Neural cell (in vitro differentiated cells): ENCODE measurements at regions not wholly inside any gene's neighbourhood (a gene's known extent, or its start where the extent isn't known, plus 50 kb on each side); places are given as distances from the start of the nearest gene placed in this dataset.

ENCODE experiments used
- H2AFZ ChIP-seq: fragments of 200-600, 300-800 bp; sonication (generic), shearing (Covaris generic); 2 replicates; pipeline ENCODE4 v1.6.0; 2014; ENCODE audit warnings: low read depth, mild to moderate bottlenecking, antibody characterized with exemption, low read length, moderate library complexity
- H3F3A ChIP-seq: fragments of 200-600 bp; shearing (Covaris generic); 2 replicates; pipeline ENCODE4 v1.6.1; 2016; ENCODE audit warnings: mild to moderate bottlenecking, moderate library complexity, mixed read lengths, antibody characterized with exemption, low read length; ENCODE audit not compliant: insufficient read depth, poor library complexity, severe bottlenecking
- H3K27ac ChIP-seq: fragments of 200-600, 300-800 bp; sonication (generic), shearing (Covaris generic); 2 replicates; pipeline ENCODE4 v1.5.1; 2014; ENCODE audit warnings: mild to moderate bottlenecking, low read length, moderate library complexity
- H3K27me3 ChIP-seq: fragments of 300-800, 200-600 bp; sonication (generic), shearing (Covaris generic); 2 replicates; pipeline ENCODE4 v1.6.0; 2014; ENCODE audit warnings: mild to moderate bottlenecking, low read depth, low read length, moderate library complexity; ENCODE audit not compliant: insufficient read depth
- H3K36me3 ChIP-seq: fragments of 300-800, 200-600 bp; sonication (generic), shearing (Covaris generic); 2 replicates; pipeline ENCODE4 v1.5.1; 2014; ENCODE audit warnings: mild to moderate bottlenecking, antibody characterized with exemption, low read length, moderate library complexity; ENCODE audit not compliant: insufficient read depth
- H3K4me2 ChIP-seq: fragments of 300-800, 200-600 bp; sonication (generic), shearing (Covaris generic); 2 replicates; pipeline ENCODE4 v1.6.0; 2014; ENCODE audit warnings: mild to moderate bottlenecking, low read length
- H3K4me3 ChIP-seq: fragments of 300-800, 200-600 bp; sonication (generic), shearing (Covaris generic); 2 replicates; pipeline ENCODE4 v1.5.1; 2014; ENCODE audit warnings: mild to moderate bottlenecking, low read length, moderate library complexity
- H3K79me2 ChIP-seq: fragments of 200-600 bp; shearing (Covaris generic); replicated peaks from 2 replicates; pipeline ENCODE4 v1.6.0; 2014; ENCODE audit warnings: mild to moderate bottlenecking, low read length, moderate library complexity; ENCODE audit not compliant: insufficient read depth
- H3K9ac ChIP-seq: fragments of 300-800, 200-600 bp; sonication (generic), shearing (Covaris generic); 2 replicates; pipeline ENCODE4 v1.6.1; 2016; ENCODE audit warnings: mild to moderate bottlenecking, low read length, mixed read lengths
- H3K9me2 ChIP-seq: fragments of 200-600 bp; shearing (Covaris generic); 2 replicates; pipeline ENCODE4 v1.6.1; 2016; ENCODE audit warnings: mild to moderate bottlenecking, low read length, mixed read lengths; ENCODE audit not compliant: insufficient read depth
- H3K9me3 ChIP-seq: fragments of 200-600, 300-800 bp; sonication (generic), shearing (Covaris generic); 2 replicates; pipeline ENCODE4 v1.6.1; 2016; ENCODE audit warnings: mild to moderate bottlenecking, mixed run types, low read length, moderate library complexity, mixed read lengths
- H4K20me1 ChIP-seq: fragments of 200-600 bp; shearing (Covaris generic); 2 replicates; pipeline ENCODE4 v1.6.1; 2016; ENCODE audit warnings: mild to moderate bottlenecking, mixed run types; ENCODE audit not compliant: insufficient read depth
- CTCF ChIP-seq: fragments of 450-650 bp; IDR thresholded peaks from 2 replicates; pipeline ENCODE4 v1.5.1; 2014; ENCODE audit warnings: antibody characterized with exemption, mild to moderate bottlenecking, moderate library complexity; ENCODE audit not compliant: poor library complexity, severe bottlenecking
- EP300 ChIP-seq: fragments of 450-650 bp; conservative IDR thresholded peaks from 2 replicates; pipeline ENCODE4 v1.6.1; 2014; ENCODE audit warnings: antibody characterized with exemption, mild to moderate bottlenecking, moderate library complexity; ENCODE audit not compliant: poor library complexity, severe bottlenecking
- EZH2 ChIP-seq: fragments of 200-600, 300-800 bp; shearing (Covaris generic), sonication (generic); IDR thresholded peaks from 2 replicates; pipeline ENCODE4 v1.6.1; 2014; ENCODE audit warnings: antibody characterized with exemption, low read length, borderline replicate concordance, mild to moderate bottlenecking; ENCODE audit not compliant: insufficient read depth, poor library complexity, severe bottlenecking
- MXI1 ChIP-seq: fragments of 450-650 bp; conservative IDR thresholded peaks from 2 replicates; pipeline ENCODE4 v1.6.1; 2014; ENCODE audit warnings: antibody characterized with exemption, mild to moderate bottlenecking; ENCODE audit not compliant: poor library complexity, severe bottlenecking
- POLR2AphosphoS5 ChIP-seq: IDR thresholded peaks from 2 replicates; pipeline ENCODE4 v1.6.1; 2012
- RAD21 ChIP-seq: fragments of 450-650 bp; conservative IDR thresholded peaks from 2 replicates; pipeline ENCODE4 v1.6.1; 2014; ENCODE audit warnings: antibody characterized with exemption, mild to moderate bottlenecking, moderate library complexity
- REST ChIP-seq: IDR thresholded peaks from 2 replicates; pipeline ENCODE4 v1.6.1; 2012; ENCODE audit warnings: borderline replicate concordance
- SMC3 ChIP-seq: fragments of 450-650 bp; conservative IDR thresholded peaks from 2 replicates; pipeline ENCODE4 v1.6.1; 2014; ENCODE audit warnings: antibody characterized with exemption, mild to moderate bottlenecking, moderate library complexity; ENCODE audit not compliant: poor library complexity
- TAF1 ChIP-seq: IDR thresholded peaks from 2 replicates; pipeline ENCODE4 v1.6.1; 2012; ENCODE audit warnings: low read depth

GRCh38 chr1:55774446-55774845, 559.3 kb upstream of the USP24 start:
- no peak overlapping the region for H3K9ac ChIP-seq
- no peaks in the 10 kb centered on the region for H3K36me3 ChIP-seq
- no peaks in the 10 kb centered on the region for H3K79me2 ChIP-seq
- H3K27ac ChIP-seq, result no peak overlapping the region
- no peaks in the 10 kb centered on the region for H4K20me1 ChIP-seq
- H2AFZ ChIP-seq, result no peak overlapping the region
- peaks cover 6% of the 10 kb centered on the region for H3K9me3 ChIP-seq
- no peak overlapping the region for H3K4me3 ChIP-seq
- H3K27me3 ChIP-seq, result no peaks in the 10 kb centered on the region
- no peak overlapping the region for H3K4me2 ChIP-seq
- no peaks in the 10 kb centered on the region for H3F3A ChIP-seq
- H3K9me2 ChIP-seq, result no peaks in the 10 kb centered on the region
- TF ChIP-seq EZH2 (no peak), REST (no peak), TAF1 (no peak), SMC3 (no peak), RAD21 (no peak), POLR2AphosphoS5 (no peak), MXI1 (no peak), EP300 (no peak), CTCF (no peak)

- H3K9me2 ChIP-seq, result no peaks in the 10 kb centered on the region
- H2AFZ ChIP-seq, result no peak overlapping the region
- H3K79me2 ChIP-seq, result no peaks in the 10 kb centered on the region
- H3K36me3 ChIP-seq, result no peaks in the 10 kb centered on the region
- H3K9me3 ChIP-seq, result peaks cover 6% of the 10 kb centered on the region
- TF ChIP-seq CTCF, result no peak
- no peak for TF ChIP-seq POLR2AphosphoS5
- no peak for TF ChIP-seq REST
- no peak for TF ChIP-seq TAF1
- no peak for TF ChIP-seq SMC3
- no peak for TF ChIP-seq RAD21
- no peak for TF ChIP-seq EP300
- no peak for TF ChIP-seq EZH2
- TF ChIP-seq MXI1, result no peak
- no peak overlapping the region for H3K9ac ChIP-seq
- no peaks in the 10 kb centered on the region for H3K27me3 ChIP-seq
- no peak overlapping the region for H3K27ac ChIP-seq
- no peak overlapping the region for H3K4me3 ChIP-seq
- H3F3A ChIP-seq, result no peaks in the 10 kb centered on the region
- H4K20me1 ChIP-seq, result no peaks in the 10 kb centered on the region
- H3K4me2 ChIP-seq, result no peak overlapping the region
These were observed 558.2 kb upstream of the USP24 start for GRCh38 chr1:55773211-55773940.
